RWPE2 (cell line): ENCODE measurements at regions not wholly inside any gene's neighbourhood (a gene's known extent, or its start where the extent isn't known, plus 50 kb on each side); places are given as distances from the start of the nearest gene placed in this dataset.
"Not testable (repeated sequence)": the region's sequence is repeated elsewhere in the genome, so short reads cannot be mapped to it uniquely, and the experiment has no call there.

Experiments used
- ATAC-seq: fragments of 200-7000 bp; cut with Tn5 transposase; 3 replicates; pipeline ENCODE4 v1.9.1; 2021; ENCODE audit warnings: low read depth
- DNase-seq: peaks from one replicate; pipeline ENCODE4 v3.0.0-alpha.2; 2020; ENCODE audit warnings: low spot score
- H3K27ac ChIP-seq: fragments of 450-650 bp; 2 replicates; pipeline ENCODE4 v1.5.1; 2017; ENCODE audit warnings: mild to moderate bottlenecking; ENCODE audit not compliant: poor library complexity, severe bottlenecking
- H3K27me3 ChIP-seq: fragments of 250-450 bp; sonication (Bioruptor Pico); 2 replicates; pipeline ENCODE4 v1.5.1; 2021; ENCODE audit warnings: mild to moderate bottlenecking, moderate library complexity; ENCODE audit not compliant: insufficient read depth, poor library complexity, severe bottlenecking
- H3K36me3 ChIP-seq: fragments of 250-450 bp; sonication (Bioruptor Pico); 2 replicates; pipeline ENCODE4 v1.5.1; 2020; ENCODE audit warnings: low read depth, mild to moderate bottlenecking, moderate library complexity
- H3K4me1 ChIP-seq: fragments of 250-450 bp; sonication (Bioruptor Pico); 2 replicates; pipeline ENCODE4 v1.5.1; 2021; ENCODE audit warnings: mild to moderate bottlenecking, moderate library complexity; ENCODE audit not compliant: insufficient read depth, poor library complexity, severe bottlenecking
- H3K4me3 ChIP-seq: fragments of 250-450 bp; sonication (Bioruptor Pico); 2 replicates; pipeline ENCODE4 v1.5.1; 2021; ENCODE audit warnings: mild to moderate bottlenecking, moderate library complexity; ENCODE audit not compliant: severe bottlenecking
- H3K9me3 ChIP-seq: fragments of 250-450 bp; sonication (Bioruptor Pico); 2 replicates; pipeline ENCODE4 v1.5.1; 2021; ENCODE audit warnings: mild to moderate bottlenecking, moderate library complexity; ENCODE audit not compliant: severe bottlenecking
- TF ChIP-seq, protein P1 (sequence below): fragments of 450-650 bp; IDR thresholded peaks from one replicate; pipeline ENCODE4 v1.5.1; 2017; ENCODE audit warnings: mild to moderate bottlenecking, moderate library complexity; ENCODE audit not compliant: poor library complexity, severe bottlenecking

DNA sequence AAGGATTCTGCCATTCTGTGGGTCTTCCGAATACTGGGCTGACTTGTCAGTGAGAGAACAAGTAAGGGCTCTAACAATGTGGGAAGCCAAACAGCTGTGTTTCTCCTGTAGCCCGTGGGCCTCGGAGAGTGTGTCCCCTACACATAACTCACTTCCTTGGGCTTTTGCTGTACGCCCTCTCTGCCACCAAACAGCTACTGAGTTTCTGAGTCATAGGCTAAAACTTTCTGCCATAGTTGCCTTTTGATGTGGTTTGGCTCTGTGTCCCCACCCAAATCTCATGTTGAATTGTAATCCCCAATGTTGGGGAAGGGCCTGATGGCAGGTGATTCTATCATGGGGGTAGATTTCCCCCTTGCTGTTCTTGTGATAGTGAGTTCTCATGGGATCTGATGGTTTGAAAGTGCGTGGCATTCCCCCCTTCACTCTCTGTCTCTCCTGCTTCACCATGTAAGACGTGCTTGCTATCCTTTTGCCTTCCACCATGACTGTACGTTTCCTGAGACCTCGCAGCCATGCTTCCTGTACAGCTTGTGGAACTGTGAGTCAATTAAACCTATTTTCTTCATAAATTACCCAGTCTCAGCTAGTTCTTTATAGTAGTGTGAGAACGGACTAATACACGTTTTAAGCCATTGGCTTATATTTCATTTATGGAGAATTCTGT, 194.8 kb upstream of the HMCN1 start:
- Histone ChIP-seq H3K4me1 (no peaks in the 10 kb centered on the region), H3K27me3 (no peaks in the 10 kb centered on the region), H3K9me3 (no peaks in the 10 kb centered on the region), H3K27ac (no peak overlapping the region), H3K36me3 (no peaks in the 10 kb centered on the region), H3K4me3 (no peak overlapping the region)
- TF ChIP-seq, protein P1, sequence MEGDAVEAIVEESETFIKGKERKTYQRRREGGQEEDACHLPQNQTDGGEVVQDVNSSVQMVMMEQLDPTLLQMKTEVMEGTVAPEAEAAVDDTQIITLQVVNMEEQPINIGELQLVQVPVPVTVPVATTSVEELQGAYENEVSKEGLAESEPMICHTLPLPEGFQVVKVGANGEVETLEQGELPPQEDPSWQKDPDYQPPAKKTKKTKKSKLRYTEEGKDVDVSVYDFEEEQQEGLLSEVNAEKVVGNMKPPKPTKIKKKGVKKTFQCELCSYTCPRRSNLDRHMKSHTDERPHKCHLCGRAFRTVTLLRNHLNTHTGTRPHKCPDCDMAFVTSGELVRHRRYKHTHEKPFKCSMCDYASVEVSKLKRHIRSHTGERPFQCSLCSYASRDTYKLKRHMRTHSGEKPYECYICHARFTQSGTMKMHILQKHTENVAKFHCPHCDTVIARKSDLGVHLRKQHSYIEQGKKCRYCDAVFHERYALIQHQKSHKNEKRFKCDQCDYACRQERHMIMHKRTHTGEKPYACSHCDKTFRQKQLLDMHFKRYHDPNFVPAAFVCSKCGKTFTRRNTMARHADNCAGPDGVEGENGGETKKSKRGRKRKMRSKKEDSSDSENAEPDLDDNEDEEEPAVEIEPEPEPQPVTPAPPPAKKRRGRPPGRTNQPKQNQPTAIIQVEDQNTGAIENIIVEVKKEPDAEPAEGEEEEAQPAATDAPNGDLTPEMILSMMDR, result no peak
- ATAC-seq (no peak), DNase-seq (no peak)

DNA sequence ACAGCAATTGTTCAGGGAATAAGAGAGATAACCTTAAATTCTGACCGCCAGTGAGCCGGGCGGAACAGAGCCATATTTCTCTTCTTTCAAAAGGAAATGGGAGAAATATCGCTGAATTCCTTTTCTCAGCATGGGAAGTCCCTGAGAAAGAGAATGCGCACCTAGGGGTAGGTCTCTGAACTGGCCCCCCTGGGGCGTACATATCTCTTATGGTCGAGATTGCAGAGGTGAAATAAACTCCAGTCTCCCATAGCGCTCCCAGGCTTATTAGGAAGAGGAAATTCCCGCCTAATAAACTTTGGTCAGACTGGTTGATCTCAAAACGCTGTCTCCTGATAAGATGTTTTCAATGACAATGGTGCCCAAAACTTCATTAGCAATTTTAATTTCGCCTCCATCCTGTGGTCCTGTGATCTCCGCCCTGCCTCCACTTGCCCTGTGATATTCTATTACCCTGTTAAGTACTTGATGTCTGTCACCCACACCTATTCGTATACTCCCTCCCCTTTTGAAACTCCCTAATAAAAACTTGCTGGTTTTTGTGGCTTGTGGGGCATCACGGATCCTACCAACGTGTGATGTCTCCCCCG, 195.8 kb upstream of the HMCN1 start:
- not testable (repeated sequence) for DNase-seq, ATAC-seq, H3K27me3 ChIP-seq, H3K9me3 ChIP-seq, H3K4me1 ChIP-seq, H3K27ac ChIP-seq, H3K4me3 ChIP-seq, H3K36me3 ChIP-seq

- DNase-seq (no peak), ATAC-seq (no peak)
- Histone ChIP-seq H3K4me1 (no peaks in the 10 kb centered on the region), H3K27ac (no peak overlapping the region), H3K9me3 (no peaks in the 10 kb centered on the region), H3K36me3 (no peaks in the 10 kb centered on the region), H3K4me3 (no peak overlapping the region), H3K27me3 (no peaks in the 10 kb centered on the region)
- TF ChIP-seq, protein P1, result no peak
These were observed 196.6 kb upstream of the HMCN1 start for GRCh38 chr1:185537596-185537995.

DNA sequence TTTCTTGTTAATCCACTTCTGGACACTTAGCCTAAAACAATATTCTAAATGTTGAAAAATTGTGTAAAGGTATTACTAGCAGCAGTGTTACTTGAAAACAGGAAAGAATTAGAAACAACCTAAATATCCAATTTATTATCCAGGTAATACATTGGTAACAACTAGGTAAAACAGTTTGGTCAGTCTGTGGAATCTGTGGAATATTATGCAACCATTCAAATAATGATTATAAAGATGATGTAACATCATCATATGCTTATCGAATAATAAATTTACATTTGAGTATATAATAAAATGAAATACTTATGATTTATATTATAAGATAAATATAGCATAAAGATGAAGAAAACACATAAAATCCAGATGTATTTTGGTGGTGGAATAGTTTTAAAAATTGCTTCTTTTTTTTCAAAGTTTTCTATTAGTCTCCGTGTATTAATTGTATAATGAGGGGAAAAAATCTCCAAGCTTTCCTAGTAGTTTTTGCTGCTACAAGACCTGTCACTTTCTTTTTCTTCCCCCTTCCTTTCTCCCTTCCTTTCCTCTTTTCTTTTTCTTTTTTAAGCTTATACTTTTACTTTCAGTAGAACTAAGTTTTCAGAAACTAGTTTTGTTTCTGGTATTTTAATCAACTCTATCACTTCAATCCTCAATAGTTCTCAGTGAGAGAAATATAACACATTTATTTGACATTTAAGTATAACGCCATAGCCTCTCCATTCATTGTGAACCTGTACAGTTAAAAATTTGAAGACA, 197.8 kb upstream of the HMCN1 start:
- Histone ChIP-seq H3K4me3 (no peak overlapping the region), H3K4me1 (no peaks in the 10 kb centered on the region), H3K27me3 (no peaks in the 10 kb centered on the region), H3K36me3 (no peaks in the 10 kb centered on the region), H3K9me3 (no peaks in the 10 kb centered on the region), H3K27ac (no peak overlapping the region)
- TF ChIP-seq, protein P1, result no peak
- ATAC-seq (no peak), DNase-seq (no peak)

GRCh38 chr1:185535621-185536020, 198.6 kb upstream of the HMCN1 start:
- H3K4me3 ChIP-seq, result no peak overlapping the region
- H3K4me1 ChIP-seq, result no peaks in the 10 kb centered on the region
- H3K27me3 ChIP-seq, result no peaks in the 10 kb centered on the region
- no peak overlapping the region for H3K27ac ChIP-seq
- no peaks in the 10 kb centered on the region for H3K9me3 ChIP-seq
- TF ChIP-seq, protein P1, result no peak
- DNase-seq (no peak), ATAC-seq (no peak)
- no peaks in the 10 kb centered on the region for H3K36me3 ChIP-seq
